ENCODE measurements at regions not wholly inside any gene's neighbourhood (a gene's known extent, or its start where the extent isn't known, plus 50 kb on each side); places are given as distances from the start of the nearest gene placed in this dataset.

- no peaks in the 10 kb centered on the region for H3K4me1 ChIP-seq
- no peak overlapping the region for H3K4me3 ChIP-seq
- 42 to 59% methylated on average over 11 of the region's 11 CpGs for WGBS, 2 donors
- DNase-seq = no peak
- no peaks in the 10 kb centered on the region for H3K36me3 ChIP-seq
- H3K27me3 ChIP-seq = no peaks in the 10 kb centered on the region
- no peak overlapping the region for H3K27ac ChIP-seq
- intact Hi-C loops (cut with DNase I) = no loop called here
- H3K9me3 ChIP-seq = no peaks in the 10 kb centered on the region
- TF ChIP-seq EP300 (IDR thresholded peaks at IDR 0.05) = no peak
- no peak for TF ChIP-seq CTCF (IDR thresholded peaks at IDR 0.05)
- TF ChIP-seq POLR2A (IDR thresholded peaks at IDR 0.05) = no peak
- TF ChIP-seq POLR2AphosphoS5 (IDR thresholded peaks at IDR 0.05) = no peak
Observed at GRCh38 chr2:236939721-236940231, 145.9 kb upstream of the COPS8 start.

- DNase-seq = no peak
- no peaks in the 10 kb centered on the region for H3K27me3 ChIP-seq
- no peaks in the 10 kb centered on the region for H3K4me1 ChIP-seq
- no peak overlapping the region for H3K27ac ChIP-seq
- no peak overlapping the region for H3K4me3 ChIP-seq
- H3K36me3 ChIP-seq = no peaks in the 10 kb centered on the region
- TF ChIP-seq CTCF (IDR thresholded peaks at IDR 0.05) = no peak
- no peak for TF ChIP-seq POLR2AphosphoS5 (IDR thresholded peaks at IDR 0.05)
- WGBS, 2 donors = 69 to 84% methylated on average over 1 of the region's 1 CpG
- intact Hi-C loops (cut with DNase I) = no loop called here
- no peaks in the 10 kb centered on the region for H3K9me3 ChIP-seq
Observed at GRCh38 chr2:236940497-236940896, 145.2 kb upstream of the COPS8 start.

GRCh38 chr2:236940916-236941520 lies 144.7 kb upstream of the COPS8 start:
- TF ChIP-seq EP300 (IDR thresholded peaks at IDR 0.05) = no peak
- no peak for TF ChIP-seq POLR2A (IDR thresholded peaks at IDR 0.05)
- TF ChIP-seq POLR2AphosphoS5 (IDR thresholded peaks at IDR 0.05) = no peak
- no peak for TF ChIP-seq CTCF (IDR thresholded peaks at IDR 0.05)
- DNase-seq = no peak
- no peaks in the 10 kb centered on the region for H3K4me1 ChIP-seq
- no peak overlapping the region for H3K4me3 ChIP-seq
- no peaks in the 10 kb centered on the region for H3K9me3 ChIP-seq
- no peaks in the 10 kb centered on the region for H3K36me3 ChIP-seq
- WGBS, 2 donors = 62 to 76% methylated on average over 7 of the region's 7 CpGs
- H3K27me3 ChIP-seq = no peaks in the 10 kb centered on the region
- H3K27ac ChIP-seq = no peak overlapping the region
- intact Hi-C loops (cut with DNase I) = no loop called here

- WGBS, 2 donors = 80 to 93% methylated on average over 4 of the region's 4 CpGs
- intact Hi-C loops (cut with DNase I) = no loop called here
- no peaks in the 10 kb centered on the region for H3K27me3 ChIP-seq
- H3K4me1 ChIP-seq = no peaks in the 10 kb centered on the region
- H3K36me3 ChIP-seq = no peaks in the 10 kb centered on the region
- no peak overlapping the region for H3K4me3 ChIP-seq
- no peak for DNase-seq
- TF ChIP-seq EP300 (IDR thresholded peaks at IDR 0.05) = no peak
- no peak for TF ChIP-seq POLR2A (IDR thresholded peaks at IDR 0.05)
- TF ChIP-seq CTCF (IDR thresholded peaks at IDR 0.05) = no peak
- no peak for TF ChIP-seq POLR2AphosphoS5 (IDR thresholded peaks at IDR 0.05)
- no peak overlapping the region for H3K27ac ChIP-seq
- no peaks in the 10 kb centered on the region for H3K9me3 ChIP-seq
Observed at GRCh38 chr2:236941551-236941950, 144.1 kb upstream of the COPS8 start.

- Histone ChIP-seq H3K9me3 (no peaks in the 10 kb centered on the region), H3K36me3 (no peaks in the 10 kb centered on the region), H3K4me3 (no peak overlapping the region), H3K4me1 (no peaks in the 10 kb centered on the region), H3K27ac (no peak overlapping the region), H3K27me3 (no peaks in the 10 kb centered on the region)
- WGBS, 2 donors = 64 to 70% methylated on average over 4 of the region's 4 CpGs
- DNase-seq = no peak
- intact Hi-C loops (cut with DNase I) = no loop called here
- TF ChIP-seq EP300 (IDR thresholded peaks at IDR 0.05) = no peak
- TF ChIP-seq CTCF (IDR thresholded peaks at IDR 0.05) = no peak
- no peak for TF ChIP-seq POLR2AphosphoS5 (IDR thresholded peaks at IDR 0.05)
- no peak for TF ChIP-seq POLR2A (IDR thresholded peaks at IDR 0.05)
Observed at GRCh38 chr2:236942554-236942953, 143.1 kb upstream of the COPS8 start.
